GM19239 (cell line): ENCODE measurements at regions not wholly inside any gene's neighbourhood (a gene's known extent, or its start where the extent isn't known, plus 50 kb on each side); places are given as distances from the start of the nearest gene placed in this dataset.

Source experiments
- DNase-seq: peaks from one replicate; pipeline ENCODE4 v3.0.0; 2011; ENCODE audit warnings: low spot score; ENCODE audit not compliant: insufficient read length
- FAIRE-seq: peaks from 2 replicates; lab custom pipeline; 2011; peaks lifted over from hg19 to GRCh38; lab: Jason Lieb, UNC

- FAIRE-seq (no peak), DNase-seq (no peak)
Observed at GRCh38 chr21:16983420-16983819, 529.4 kb upstream of the CXADR start.

- DNase-seq (no peak), FAIRE-seq (no peak)
Observed at GRCh38 chr21:16992448-16992847, 520.4 kb upstream of the CXADR start.

- FAIRE-seq = no peak
- no peak for DNase-seq
Observed at GRCh38 chr21:16993416-16994038, 519.3 kb upstream of the CXADR start.

- FAIRE-seq (no peak), DNase-seq (no peak)
Observed at GRCh38 chr21:17002594-17003257, 510.1 kb upstream of the CXADR start.

GRCh38 chr21:17003258-17003615, 509.6 kb upstream of the CXADR start:
- DNase-seq (no peak), FAIRE-seq (no peak)

- no peak for DNase-seq
- FAIRE-seq = no peak
Observed at GRCh38 chr21:17003763-17004373, 509.0 kb upstream of the CXADR start.

- FAIRE-seq (no peak), DNase-seq (no peak)
Observed at GRCh38 chr21:17032141-17032655, 480.6 kb upstream of the CXADR start.

- DNase-seq = no peak
- FAIRE-seq = no peak
Observed at GRCh38 chr21:17044696-17045095, 468.1 kb upstream of the CXADR start.

- DNase-seq = no peak
Observed at GRCh38 chr21:17045214-17045853, 467.5 kb upstream of the CXADR start.

GRCh38 chr21:17048974-17049373, 463.9 kb upstream of the CXADR start:
- DNase-seq (no peak), FAIRE-seq (no peak)

More at GRCh38 chr21:17045214-17045853, 467.5 kb upstream of the CXADR start:
- FAIRE-seq = no peak

GRCh38 chr21:17050156-17050555, 462.7 kb upstream of the CXADR start:
- DNase-seq (no peak), FAIRE-seq (no peak)

GRCh38 chr21:17050646-17051045, 462.2 kb upstream of the CXADR start:
- FAIRE-seq (no peak), DNase-seq (no peak)

- no peak for DNase-seq
- FAIRE-seq = no peak
Observed at GRCh38 chr21:17051054-17051453, 461.8 kb upstream of the CXADR start.

GRCh38 chr21:17053321-17053720, 459.5 kb upstream of the CXADR start:
- no peak for FAIRE-seq
- no peak for DNase-seq

- FAIRE-seq (no peak), DNase-seq (no peak)
Observed at GRCh38 chr21:17059936-17060335, 452.9 kb upstream of the CXADR start.

- FAIRE-seq (no peak), DNase-seq (no peak)
Observed at GRCh38 chr21:17066006-17066405, 446.8 kb upstream of the CXADR start.

- FAIRE-seq (no peak), DNase-seq (no peak)
Observed at GRCh38 chr21:17071093-17071492, 441.8 kb upstream of the CXADR start.

- FAIRE-seq = no peak
- no peak for DNase-seq
Observed at GRCh38 chr21:17081193-17081592, 431.6 kb upstream of the CXADR start.

- DNase-seq = no peak
- no peak for FAIRE-seq
Observed at GRCh38 chr21:17082843-17083483, 429.9 kb upstream of the CXADR start.

- no peak for FAIRE-seq
- no peak for DNase-seq
Observed at GRCh38 chr21:17085707-17086106, 427.1 kb upstream of the CXADR start.

- DNase-seq (no peak), FAIRE-seq (no peak)
Observed at GRCh38 chr21:17088500-17088899, 424.3 kb upstream of the CXADR start.
